Gastrocnemius medialis (tissue), 4 donors: ENCODE measurements at regions not wholly inside any gene's neighbourhood (a gene's known extent, or its start where the extent isn't known, plus 50 kb on each side); places are given as distances from the start of the nearest gene placed in this dataset.

ENCODE experiments used
- CTCF ChIP-seq, 5 experiments: fragments of 450-650 bp in 3 of 5; fragments of 200-600 bp in 2 of 5; sonication (generic) in 2 of 5; IDR thresholded peaks in 4 of 5; conservative IDR thresholded peaks in 1 of 5; 1 replicate in 4 of 5; 2 replicates in 1 of 5; pipeline ENCODE4 v1.5.1; 2016 to 2019; ENCODE audit warnings: antibody characterized with exemption in 5 of 5, mild to moderate bottlenecking in 3 of 5, moderate library complexity in 3 of 5
- POLR2A ChIP-seq, 2 donors: fragments of 450-650 bp; IDR thresholded peaks; one replicate each; pipeline ENCODE4 v1.6.1; 2017; ENCODE audit warnings: antibody characterized with exemption in 2 of 2, mild to moderate bottlenecking in 2 of 2, moderate library complexity in 2 of 2

- no peak for TF ChIP-seq CTCF (IDR thresholded peaks at IDR 0.05 in 4 of 5, conservative IDR thresholded peaks at IDR 0.05 in 1 of 5)
- no peak for TF ChIP-seq POLR2A (IDR thresholded peaks at IDR 0.05)
Measured at GRCh38 chr1:208374391-208374941, 130.3 kb upstream of the PLXNA2 start.
